Cardiac fibroblast (primary cell): ENCODE measurements at regions not wholly inside any gene's neighbourhood (a gene's known extent, or its start where the extent isn't known, plus 50 kb on each side); places are given as distances from the start of the nearest gene placed in this dataset.

Experiments
- DNase-seq, 2 donors: peaks; one replicate each; pipeline versions ENCODE4 v3.0.0 to v3.0.0-alpha.2; 2010; ENCODE audit warnings: low read depth in 2 of 2
- H3K4me3 ChIP-seq, 2 donors: replicated peaks in 1 of 2; 1 replicate in 1 of 2; 2 replicates in 1 of 2; pipeline ENCODE4 v1.5.1; 2011; ENCODE audit warnings: low read depth in 2 of 2, low read length in 2 of 2, mild to moderate bottlenecking in 2 of 2, moderate library complexity in 1 of 2
- CTCF ChIP-seq: IDR thresholded peaks from one replicate; pipeline ENCODE4 v1.5.1; 2011; ENCODE audit warnings: low read depth, mild to moderate bottlenecking, low read length, inconsistent platforms

GRCh38 chr3:105987809-105988208, 119.0 kb upstream of the CBLB start:
- no peak overlapping the region for H3K4me3 ChIP-seq
- DNase-seq: no peak
- TF ChIP-seq CTCF: no peak

GRCh38 chr3:105988540-105989212, 119.9 kb upstream of the CBLB start:
- no peak for DNase-seq
- no peak for TF ChIP-seq CTCF
- no peak overlapping the region for H3K4me3 ChIP-seq

- TF ChIP-seq CTCF: no peak
- DNase-seq: no peak
- H3K4me3 ChIP-seq: no peak overlapping the region
Measured at GRCh38 chr3:105996781-105997180, 128.0 kb upstream of the CBLB start.

- TF ChIP-seq CTCF: no peak
Measured at GRCh38 chr3:105997466-105997799, 128.6 kb upstream of the CBLB start.

GRCh38 chr3:105997800-105998526, 129.2 kb upstream of the CBLB start:
- peak overlapping the region; percentile 12 to 41 for H3K4me3 ChIP-seq
- peak; percentile 95 to 96 for DNase-seq
- TF ChIP-seq CTCF: no peak

More at GRCh38 chr3:105997466-105997799, 128.6 kb upstream of the CBLB start:
- DNase-seq: no peak
- H3K4me3 ChIP-seq: no peak overlapping the region

- no peak overlapping the region for H3K4me3 ChIP-seq
- DNase-seq: no peak
- no peak for TF ChIP-seq CTCF
Measured at GRCh38 chr3:105999856-106000255, 131.0 kb upstream of the CBLB start.
